Spleen (tissue), 7 donors: ENCODE measurements at regions not wholly inside any gene's neighbourhood (a gene's known extent, or its start where the extent isn't known, plus 50 kb on each side); places are given as distances from the start of the nearest gene placed in this dataset.

Experiments
- POLR2A ChIP-seq, 3 donors: fragments of 450-650 bp; IDR thresholded peaks; one replicate each; pipeline ENCODE4 v1.5.1; 2017; ENCODE audit warnings: antibody characterized with exemption in 3 of 3, mild to moderate bottlenecking in 1 of 3
- POLR2AphosphoS5 ChIP-seq, 3 donors: sonication (generic); formaldehyde crosslinking; IDR thresholded peaks; one replicate each; pipeline ENCODE4 v1.5.1; 2017; ENCODE audit warnings: antibody characterized with exemption in 3 of 3
- TF ChIP-seq, protein P1 (sequence below), 11 experiments: fragments of 200-600 bp in 7 of 11; fragments of 450-650 bp in 4 of 11; sonication (generic) in 4 of 11; IDR thresholded peaks in 8 of 11; conservative IDR thresholded peaks in 3 of 11; 1 replicate in 7 of 11; 2 replicates in 4 of 11; pipeline versions ENCODE4 v1.4.0 to v1.8.0; 2016 to 2021; ENCODE audit warnings: antibody characterized with exemption in 11 of 11, inconsistent platforms in 4 of 11, mild to moderate bottlenecking in 1 of 11
- donor health status: DM: no; HTN: no; CAD: no; lungs with moderate emphysema.
- donor health status: DM: no; HTN: no; CAD: no.
- donor health status: DM: no; HTN: no; CAD: no.

DNA sequence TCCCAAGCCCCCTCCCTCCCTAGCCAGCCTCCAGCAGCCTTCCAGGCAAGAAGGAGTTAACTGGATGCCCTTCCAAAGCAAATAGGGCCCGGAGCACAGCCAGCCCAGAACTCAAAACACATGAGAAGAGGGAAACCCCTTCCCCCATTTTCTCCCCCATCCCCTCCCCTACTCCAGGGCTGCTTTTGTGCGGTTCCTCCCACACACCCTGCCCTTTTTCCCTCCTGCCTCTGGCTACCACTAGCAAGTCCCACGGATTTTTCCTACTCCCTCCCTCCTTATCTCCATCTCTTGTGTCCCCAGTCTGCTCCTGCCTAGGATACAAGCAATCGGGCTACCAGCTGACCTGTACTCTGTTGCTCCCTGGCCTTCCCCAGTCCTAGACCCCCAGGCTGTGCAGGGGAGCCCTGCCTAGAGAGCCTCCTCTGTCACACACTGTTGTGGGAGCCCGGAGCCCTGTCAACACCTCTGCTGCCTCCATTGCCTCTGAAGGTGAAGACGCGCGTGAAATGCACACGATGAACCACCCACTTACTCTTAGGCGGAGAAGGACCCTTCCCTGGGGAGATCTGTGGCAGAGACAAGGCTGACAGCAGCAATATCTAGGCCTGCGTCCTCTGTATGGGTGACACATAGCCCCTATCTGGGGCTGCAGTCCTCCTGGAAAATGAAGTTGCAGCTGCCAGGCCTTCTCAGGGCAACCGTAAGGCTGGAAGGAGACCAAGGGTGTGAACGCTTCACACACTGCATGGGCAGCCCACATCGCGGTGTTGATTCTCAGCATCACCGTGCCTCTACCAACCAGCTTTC is 282.8 kb downstream of the MN1 start:
- TF ChIP-seq, protein P1, sequence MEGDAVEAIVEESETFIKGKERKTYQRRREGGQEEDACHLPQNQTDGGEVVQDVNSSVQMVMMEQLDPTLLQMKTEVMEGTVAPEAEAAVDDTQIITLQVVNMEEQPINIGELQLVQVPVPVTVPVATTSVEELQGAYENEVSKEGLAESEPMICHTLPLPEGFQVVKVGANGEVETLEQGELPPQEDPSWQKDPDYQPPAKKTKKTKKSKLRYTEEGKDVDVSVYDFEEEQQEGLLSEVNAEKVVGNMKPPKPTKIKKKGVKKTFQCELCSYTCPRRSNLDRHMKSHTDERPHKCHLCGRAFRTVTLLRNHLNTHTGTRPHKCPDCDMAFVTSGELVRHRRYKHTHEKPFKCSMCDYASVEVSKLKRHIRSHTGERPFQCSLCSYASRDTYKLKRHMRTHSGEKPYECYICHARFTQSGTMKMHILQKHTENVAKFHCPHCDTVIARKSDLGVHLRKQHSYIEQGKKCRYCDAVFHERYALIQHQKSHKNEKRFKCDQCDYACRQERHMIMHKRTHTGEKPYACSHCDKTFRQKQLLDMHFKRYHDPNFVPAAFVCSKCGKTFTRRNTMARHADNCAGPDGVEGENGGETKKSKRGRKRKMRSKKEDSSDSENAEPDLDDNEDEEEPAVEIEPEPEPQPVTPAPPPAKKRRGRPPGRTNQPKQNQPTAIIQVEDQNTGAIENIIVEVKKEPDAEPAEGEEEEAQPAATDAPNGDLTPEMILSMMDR (IDR thresholded peaks at IDR 0.05 in 8 of 11, conservative IDR thresholded peaks at IDR 0.05 in 3 of 11), result no peak
- TF ChIP-seq POLR2A (IDR thresholded peaks at IDR 0.05) (no peak), POLR2AphosphoS5 (IDR thresholded peaks at IDR 0.05) (no peak)
